ENCODE measurements at regions not wholly inside any gene's neighbourhood (a gene's known extent, or its start where the extent isn't known, plus 50 kb on each side); places are given as distances from the start of the nearest gene placed in this dataset.

- Histone ChIP-seq H2AFZ (no peak overlapping the region), H4K20me1 (ENCODE audit: insufficient read depth) (no peaks in the 10 kb centered on the region), H3K27me3 (ENCODE audit: insufficient read depth, low read depth) (no peaks in the 10 kb centered on the region), H3K4me1 (replicated peaks; ENCODE audit: insufficient read depth) (peaks cover 8% of the 10 kb centered on the region; the same call in 1 of the 2 replicates), H3K27ac (no peak overlapping the region), H3K9me3 (ENCODE audit: insufficient read depth, low read depth) (no peaks in the 10 kb centered on the region), H3K79me2 (ENCODE audit: low read depth) (no peaks in the 10 kb centered on the region), H3K4me3 (no peak overlapping the region), H3K4me2 (no peak overlapping the region), H3F3A (ENCODE audit: insufficient read depth, low read depth) (0 out of 2 replicates have a peak, but pooled peaks cover 4% of the 10 kb centered on the region), H3K9me2 (ENCODE audit: insufficient read depth) (no peaks in the 10 kb centered on the region), H3K36me3 (ENCODE audit: low read depth) (no peaks in the 10 kb centered on the region)
- ChIA-PET CTCF (no interaction called here), POLR2A (ENCODE audit: unreplicated experiment) (no interaction called here)
- no peak for TF ChIP-seq EZH2 (IDR thresholded peaks at IDR 0.05; ENCODE audit: low read depth)
- TF ChIP-seq, protein P1, sequence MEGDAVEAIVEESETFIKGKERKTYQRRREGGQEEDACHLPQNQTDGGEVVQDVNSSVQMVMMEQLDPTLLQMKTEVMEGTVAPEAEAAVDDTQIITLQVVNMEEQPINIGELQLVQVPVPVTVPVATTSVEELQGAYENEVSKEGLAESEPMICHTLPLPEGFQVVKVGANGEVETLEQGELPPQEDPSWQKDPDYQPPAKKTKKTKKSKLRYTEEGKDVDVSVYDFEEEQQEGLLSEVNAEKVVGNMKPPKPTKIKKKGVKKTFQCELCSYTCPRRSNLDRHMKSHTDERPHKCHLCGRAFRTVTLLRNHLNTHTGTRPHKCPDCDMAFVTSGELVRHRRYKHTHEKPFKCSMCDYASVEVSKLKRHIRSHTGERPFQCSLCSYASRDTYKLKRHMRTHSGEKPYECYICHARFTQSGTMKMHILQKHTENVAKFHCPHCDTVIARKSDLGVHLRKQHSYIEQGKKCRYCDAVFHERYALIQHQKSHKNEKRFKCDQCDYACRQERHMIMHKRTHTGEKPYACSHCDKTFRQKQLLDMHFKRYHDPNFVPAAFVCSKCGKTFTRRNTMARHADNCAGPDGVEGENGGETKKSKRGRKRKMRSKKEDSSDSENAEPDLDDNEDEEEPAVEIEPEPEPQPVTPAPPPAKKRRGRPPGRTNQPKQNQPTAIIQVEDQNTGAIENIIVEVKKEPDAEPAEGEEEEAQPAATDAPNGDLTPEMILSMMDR (conservative IDR thresholded peaks at IDR 0.05): no peak
- intact Hi-C loops (cut with micrococcal nuclease; ENCODE audit: unreplicated experiment): no loop called here
- DNase-seq: no peak
- BruUV-seq (replicated peaks): no TSS peak
These were observed 131.8 kb upstream of the DAP start for GRCh38 chr5:10892911-10893215.

GRCh38 chr5:10892147-10892910, 131.3 kb upstream of the DAP start:
- intact Hi-C loops (cut with micrococcal nuclease; ENCODE audit: unreplicated experiment): no loop called here
- Histone ChIP-seq H3K36me3 (ENCODE audit: low read depth) (no peaks in the 10 kb centered on the region), H2AFZ (no peak overlapping the region), H3K4me1 (replicated peaks; ENCODE audit: insufficient read depth) (peaks cover 8% of the 10 kb centered on the region; the same call in 1 of the 2 replicates), H4K20me1 (ENCODE audit: insufficient read depth) (no peaks in the 10 kb centered on the region), H3K79me2 (ENCODE audit: low read depth) (no peaks in the 10 kb centered on the region), H3K27me3 (ENCODE audit: insufficient read depth, low read depth) (no peaks in the 10 kb centered on the region), H3K27ac (no peak overlapping the region), H3K9me3 (ENCODE audit: insufficient read depth, low read depth) (no peaks in the 10 kb centered on the region), H3F3A (ENCODE audit: insufficient read depth, low read depth) (0 out of 2 replicates have a peak, but pooled peaks cover 4% of the 10 kb centered on the region), H3K4me3 (no peak overlapping the region), H3K4me2 (no peak overlapping the region), H3K9me2 (ENCODE audit: insufficient read depth) (no peaks in the 10 kb centered on the region)
- ChIA-PET POLR2A (ENCODE audit: unreplicated experiment) (no interaction called here), CTCF (no interaction called here)
- TF ChIP-seq EZH2 (IDR thresholded peaks at IDR 0.05; ENCODE audit: low read depth): no peak
- TF ChIP-seq, protein P1 (conservative IDR thresholded peaks at IDR 0.05): no peak
- DNase-seq: no peak
- no TSS peak for BruUV-seq (replicated peaks)

DNA sequence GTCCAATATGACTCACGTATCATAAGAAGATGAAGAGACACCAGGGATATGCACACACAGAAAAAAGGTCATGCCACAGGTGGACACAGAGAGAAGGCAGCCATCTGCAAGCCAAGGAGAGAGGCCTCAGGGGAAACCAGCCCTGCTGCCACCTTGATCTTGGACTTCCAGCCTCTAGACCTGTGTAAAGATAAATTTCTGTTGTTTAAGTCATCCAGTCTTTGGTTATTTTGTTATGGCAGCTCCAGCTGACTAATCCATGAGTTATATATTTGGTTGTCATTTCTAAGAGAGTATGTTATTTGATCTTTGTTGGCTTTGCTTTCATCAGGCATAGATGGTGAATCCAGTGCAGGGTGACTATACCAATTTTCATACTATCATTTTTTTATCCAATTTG, 130.2 kb upstream of the DAP start:
- Histone ChIP-seq H3F3A (ENCODE audit: insufficient read depth, low read depth) (0 out of 2 replicates have a peak, but pooled peaks cover 4% of the 10 kb centered on the region), H3K4me3 (no peak overlapping the region), H3K27me3 (ENCODE audit: insufficient read depth, low read depth) (no peaks in the 10 kb centered on the region), H3K79me2 (ENCODE audit: low read depth) (no peaks in the 10 kb centered on the region), H3K36me3 (ENCODE audit: low read depth) (no peaks in the 10 kb centered on the region), H2AFZ (no peak overlapping the region), H4K20me1 (ENCODE audit: insufficient read depth) (no peaks in the 10 kb centered on the region), H3K27ac (no peak overlapping the region), H3K4me2 (no peak overlapping the region), H3K9me3 (ENCODE audit: insufficient read depth, low read depth) (no peaks in the 10 kb centered on the region), H3K9me2 (ENCODE audit: insufficient read depth) (no peaks in the 10 kb centered on the region), H3K4me1 (replicated peaks; ENCODE audit: insufficient read depth) (peaks cover 5% of the 10 kb centered on the region; the same call in 1 of the 2 replicates)
- intact Hi-C loops (cut with micrococcal nuclease; ENCODE audit: unreplicated experiment): no loop called here
- CTCF ChIA-PET: no interaction called here
- BruUV-seq (replicated peaks): no TSS peak
- no peak for TF ChIP-seq EZH2 (IDR thresholded peaks at IDR 0.05; ENCODE audit: low read depth)
- TF ChIP-seq, protein P1 (conservative IDR thresholded peaks at IDR 0.05): no peak
- no peak for DNase-seq
- POLR2A ChIA-PET (ENCODE audit: unreplicated experiment): no interaction called here
